ENCODE measurements at regions not wholly inside any gene's neighbourhood (a gene's known extent, or its start where the extent isn't known, plus 50 kb on each side); places are given as distances from the start of the nearest gene placed in this dataset.

- no peak for TF ChIP-seq CTCF (IDR thresholded peaks at IDR 0.05 in 8 of 11, conservative IDR thresholded peaks at IDR 0.05 in 3 of 11)
- no peak for TF ChIP-seq POLR2A (IDR thresholded peaks at IDR 0.05)
These were observed 400.2 kb downstream of the KCNRG start for GRCh38 chr13:50415428-50415827.
